Stimulated activated CD4-positive, alpha-beta T cell treated with anti-CD3 and anti-CD28 coated beads, Interleukin-12 subunit alpha, Interleukin-12 subunit beta, amount 100 ng/mL, for 24 hours (primary cell): ENCODE measurements at regions not wholly inside any gene's neighbourhood (a gene's known extent, or its start where the extent isn't known, plus 50 kb on each side); places are given as distances from the start of the nearest gene placed in this dataset.

ENCODE experiments used
- DNase-seq, 2 experiments: peaks; one replicate each; pipeline ENCODE4 v3.0.0-alpha.2; 2020; ENCODE audit warnings: low read depth in 2 of 2

GRCh38 chrX:39283239-39283638 is 482.0 kb downstream of the MID1IP1 start:
- DNase-seq = no peak

- no peak for DNase-seq
These were observed 487.3 kb downstream of the MID1IP1 start for GRCh38 chrX:39288592-39288991.

GRCh38 chrX:39289827-39290226 is 488.6 kb downstream of the MID1IP1 start:
- no peak for DNase-seq

- DNase-seq = no peak
These were observed 491.9 kb downstream of the MID1IP1 start for GRCh38 chrX:39293203-39293602.

- no peak for DNase-seq
These were observed 495.2 kb downstream of the MID1IP1 start for GRCh38 chrX:39296472-39296871.

- DNase-seq = no peak
These were observed 497.6 kb downstream of the MID1IP1 start for GRCh38 chrX:39298821-39299220.

GRCh38 chrX:39299615-39300014 is 498.4 kb downstream of the MID1IP1 start:
- no peak for DNase-seq

GRCh38 chrX:39301036-39301435 is 499.8 kb downstream of the MID1IP1 start:
- no peak for DNase-seq

- no peak for DNase-seq
These were observed 501.6 kb downstream of the MID1IP1 start for GRCh38 chrX:39302838-39303237.

GRCh38 chrX:39304746-39305145 is 503.5 kb downstream of the MID1IP1 start:
- DNase-seq = no peak

- DNase-seq = no peak
These were observed 506.2 kb downstream of the MID1IP1 start for GRCh38 chrX:39307488-39307887.

GRCh38 chrX:39308126-39308525 is 506.9 kb downstream of the MID1IP1 start:
- no peak for DNase-seq

GRCh38 chrX:39309018-39309635 is 507.9 kb downstream of the MID1IP1 start:
- DNase-seq = peak; percentile 33 to 37

- peak in 1 of 2 experiments; percentile 19 for DNase-seq
These were observed 508.5 kb downstream of the MID1IP1 start for GRCh38 chrX:39309721-39310152.

- DNase-seq = no peak
These were observed 509.6 kb downstream of the MID1IP1 start for GRCh38 chrX:39310891-39311290.

- no peak for DNase-seq
These were observed 510.4 kb downstream of the MID1IP1 start for GRCh38 chrX:39311646-39312045.

- DNase-seq = no peak
These were observed 511.9 kb downstream of the MID1IP1 start for GRCh38 chrX:39313146-39313545.

GRCh38 chrX:39318506-39319343 is 517.5 kb downstream of the MID1IP1 start:
- DNase-seq = no peak

- DNase-seq = no peak
These were observed 518.9 kb downstream of the MID1IP1 start for GRCh38 chrX:39320165-39320564.

- no peak for DNase-seq
These were observed 521.2 kb downstream of the MID1IP1 start for GRCh38 chrX:39322496-39322895.

- no peak for DNase-seq
These were observed 523.1 kb downstream of the MID1IP1 start for GRCh38 chrX:39324233-39324930.

- peak in 1 of 2 experiments; percentile 48 for DNase-seq
These were observed 526.0 kb downstream of the MID1IP1 start for GRCh38 chrX:39327255-39327654.

- DNase-seq = no peak
These were observed 526.4 kb downstream of the MID1IP1 start for GRCh38 chrX:39327705-39328104.
